ENCODE measurements at regions not wholly inside any gene's neighbourhood (a gene's known extent, or its start where the extent isn't known, plus 50 kb on each side); places are given as distances from the start of the nearest gene placed in this dataset.

- Mint-ChIP-seq H3K4me3 (ENCODE audit: unreplicated experiment) (no peak overlapping the region), H3K27me3 (ENCODE audit: low read depth, unreplicated experiment) (no peaks in the 10 kb centered on the region), H3K36me3 (ENCODE audit: low read depth, unreplicated experiment) (no peaks in the 10 kb centered on the region), H3K4me1 (ENCODE audit: low read depth, unreplicated experiment) (peaks cover 3% of the 10 kb centered on the region), H3K27ac (ENCODE audit: unreplicated experiment) (no peak overlapping the region), H3K9me3 (ENCODE audit: unreplicated experiment) (no peaks in the 10 kb centered on the region)
- H2AFZ ChIP-seq (ENCODE audit: low read depth, low read length): no peak overlapping the region
- no peak overlapping the region for H3K4me3 ChIP-seq (ENCODE audit: insufficient read depth, low read depth, low read length)
- no peaks in the 10 kb centered on the region for H3K27me3 ChIP-seq (ENCODE audit: insufficient read depth, low read length)
- no peak for FAIRE-seq
- no peak overlapping the region for H3K9ac ChIP-seq (ENCODE audit: low read length)
- no peaks in the 10 kb centered on the region for H3K79me2 ChIP-seq (ENCODE audit: insufficient read depth, low read length)
- DNase-seq (ENCODE audit: low read depth): no peak
- no peaks in the 10 kb centered on the region for H3K4me1 ChIP-seq (ENCODE audit: insufficient read depth, low read length)
- H3K4me2 ChIP-seq (ENCODE audit: low read length): no peak overlapping the region
- H3K27ac ChIP-seq (ENCODE audit: low read depth, low read length): no peak overlapping the region
- TF ChIP-seq EZH2 (IDR thresholded peaks at IDR 0.05; ENCODE audit: insufficient read depth, low read length) (no peak), CTCF (IDR thresholded peaks at IDR 0.05; ENCODE audit: insufficient read depth, low read depth, low read length) (no peak)
- no peaks in the 10 kb centered on the region for H3K9me3 ChIP-seq (ENCODE audit: insufficient read depth, low read depth, low read length)
- no peaks in the 10 kb centered on the region for H4K20me1 ChIP-seq (ENCODE audit: insufficient read depth, low read length)
- no peaks in the 10 kb centered on the region for H3K36me3 ChIP-seq (ENCODE audit: insufficient read depth, low read length)
These were observed 759.0 kb upstream of the API5 start for GRCh38 chr11:42552786-42553185.

- Histone ChIP-seq H3K9ac (ENCODE audit: low read length) (no peak overlapping the region), H3K4me3 (ENCODE audit: insufficient read depth, low read depth, low read length) (no peak overlapping the region), H3K4me2 (ENCODE audit: low read length) (no peak overlapping the region), H2AFZ (ENCODE audit: low read depth, low read length) (no peak overlapping the region), H3K79me2 (ENCODE audit: insufficient read depth, low read length) (no peaks in the 10 kb centered on the region), H3K4me1 (ENCODE audit: insufficient read depth, low read length) (no peaks in the 10 kb centered on the region), H3K9me3 (ENCODE audit: insufficient read depth, low read depth, low read length) (no peaks in the 10 kb centered on the region), H3K27ac (ENCODE audit: low read depth, low read length) (no peak overlapping the region), H4K20me1 (ENCODE audit: insufficient read depth, low read length) (no peaks in the 10 kb centered on the region), H3K27me3 (ENCODE audit: insufficient read depth, low read length) (no peaks in the 10 kb centered on the region), H3K36me3 (ENCODE audit: insufficient read depth, low read length) (no peaks in the 10 kb centered on the region)
- FAIRE-seq (no peak), DNase-seq (ENCODE audit: low read depth) (no peak)
- no peaks in the 10 kb centered on the region for H3K27me3 Mint-ChIP-seq (ENCODE audit: low read depth, unreplicated experiment)
- peak overlapping the region; percentile 4 for H3K27ac Mint-ChIP-seq (ENCODE audit: unreplicated experiment)
- H3K36me3 Mint-ChIP-seq (ENCODE audit: low read depth, unreplicated experiment): no peaks in the 10 kb centered on the region
- no peak overlapping the region for H3K4me3 Mint-ChIP-seq (ENCODE audit: unreplicated experiment)
- peaks cover 3% of the 10 kb centered on the region for H3K4me1 Mint-ChIP-seq (ENCODE audit: low read depth, unreplicated experiment)
- no peak for TF ChIP-seq EZH2 (IDR thresholded peaks at IDR 0.05; ENCODE audit: insufficient read depth, low read length)
- no peak for TF ChIP-seq CTCF (IDR thresholded peaks at IDR 0.05; ENCODE audit: insufficient read depth, low read depth, low read length)
- H3K9me3 Mint-ChIP-seq (ENCODE audit: unreplicated experiment): no peaks in the 10 kb centered on the region
These were observed 756.6 kb upstream of the API5 start for GRCh38 chr11:42555190-42555589.

- H3K36me3 ChIP-seq (ENCODE audit: insufficient read depth, low read length): no peaks in the 10 kb centered on the region
- H3K27me3 ChIP-seq (ENCODE audit: insufficient read depth, low read length): no peaks in the 10 kb centered on the region
- Mint-ChIP-seq H3K27me3 (ENCODE audit: low read depth, unreplicated experiment) (no peaks in the 10 kb centered on the region), H3K4me3 (ENCODE audit: unreplicated experiment) (no peak overlapping the region), H3K9me3 (ENCODE audit: unreplicated experiment) (peaks cover 3% of the 10 kb centered on the region), H3K36me3 (ENCODE audit: low read depth, unreplicated experiment) (no peaks in the 10 kb centered on the region), H3K4me1 (ENCODE audit: low read depth, unreplicated experiment) (no peaks in the 10 kb centered on the region), H3K27ac (ENCODE audit: unreplicated experiment) (no peak overlapping the region)
- no peak overlapping the region for H3K27ac ChIP-seq (ENCODE audit: low read depth, low read length)
- no peak for TF ChIP-seq EZH2 (IDR thresholded peaks at IDR 0.05; ENCODE audit: insufficient read depth, low read length)
- TF ChIP-seq CTCF (IDR thresholded peaks at IDR 0.05; ENCODE audit: insufficient read depth, low read depth, low read length): no peak
- no peak overlapping the region for H3K4me3 ChIP-seq (ENCODE audit: insufficient read depth, low read depth, low read length)
- H2AFZ ChIP-seq (ENCODE audit: low read depth, low read length): no peak overlapping the region
- H3K4me1 ChIP-seq (ENCODE audit: insufficient read depth, low read length): no peaks in the 10 kb centered on the region
- no peaks in the 10 kb centered on the region for H3K9me3 ChIP-seq (ENCODE audit: insufficient read depth, low read depth, low read length)
- DNase-seq (ENCODE audit: low read depth) (no peak), FAIRE-seq (no peak)
- H4K20me1 ChIP-seq (ENCODE audit: insufficient read depth, low read length): no peaks in the 10 kb centered on the region
- no peak overlapping the region for H3K4me2 ChIP-seq (ENCODE audit: low read length)
- no peak overlapping the region for H3K9ac ChIP-seq (ENCODE audit: low read length)
- H3K79me2 ChIP-seq (ENCODE audit: insufficient read depth, low read length): no peaks in the 10 kb centered on the region
These were observed 740.5 kb upstream of the API5 start for GRCh38 chr11:42571131-42571877.
